ENCODE measurements at regions not wholly inside any gene's neighbourhood (a gene's known extent, or its start where the extent isn't known, plus 50 kb on each side); places are given as distances from the start of the nearest gene placed in this dataset.

DNA sequence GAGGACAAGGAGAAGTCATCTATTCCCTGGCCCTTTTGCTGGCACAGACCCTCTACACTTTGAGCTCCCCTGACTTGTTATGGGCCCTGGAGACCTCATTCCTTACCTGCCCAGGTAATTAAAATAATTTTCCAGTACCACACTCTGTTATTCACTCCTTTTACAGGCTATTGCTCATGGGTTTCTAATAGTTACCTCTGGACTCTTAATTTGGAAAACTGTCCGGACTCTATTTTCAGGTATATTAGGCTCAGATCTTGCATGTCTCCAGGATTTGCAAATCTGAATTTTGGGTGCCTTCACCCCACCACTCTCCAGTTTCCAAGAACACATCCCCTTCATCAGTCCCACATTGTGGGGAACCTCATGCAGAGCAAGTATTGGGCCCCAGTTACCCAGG, 186.8 kb upstream of the SESN3 start:
- TF ChIP-seq, protein P1, sequence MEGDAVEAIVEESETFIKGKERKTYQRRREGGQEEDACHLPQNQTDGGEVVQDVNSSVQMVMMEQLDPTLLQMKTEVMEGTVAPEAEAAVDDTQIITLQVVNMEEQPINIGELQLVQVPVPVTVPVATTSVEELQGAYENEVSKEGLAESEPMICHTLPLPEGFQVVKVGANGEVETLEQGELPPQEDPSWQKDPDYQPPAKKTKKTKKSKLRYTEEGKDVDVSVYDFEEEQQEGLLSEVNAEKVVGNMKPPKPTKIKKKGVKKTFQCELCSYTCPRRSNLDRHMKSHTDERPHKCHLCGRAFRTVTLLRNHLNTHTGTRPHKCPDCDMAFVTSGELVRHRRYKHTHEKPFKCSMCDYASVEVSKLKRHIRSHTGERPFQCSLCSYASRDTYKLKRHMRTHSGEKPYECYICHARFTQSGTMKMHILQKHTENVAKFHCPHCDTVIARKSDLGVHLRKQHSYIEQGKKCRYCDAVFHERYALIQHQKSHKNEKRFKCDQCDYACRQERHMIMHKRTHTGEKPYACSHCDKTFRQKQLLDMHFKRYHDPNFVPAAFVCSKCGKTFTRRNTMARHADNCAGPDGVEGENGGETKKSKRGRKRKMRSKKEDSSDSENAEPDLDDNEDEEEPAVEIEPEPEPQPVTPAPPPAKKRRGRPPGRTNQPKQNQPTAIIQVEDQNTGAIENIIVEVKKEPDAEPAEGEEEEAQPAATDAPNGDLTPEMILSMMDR (IDR thresholded peaks at IDR 0.05) = no peak
- TF ChIP-seq POLR2A (IDR thresholded peaks at IDR 0.05) = no peak
